OCI-LY3 (cell line): ENCODE measurements at regions not wholly inside any gene's neighbourhood (a gene's known extent, or its start where the extent isn't known, plus 50 kb on each side); places are given as distances from the start of the nearest gene placed in this dataset.

ENCODE experiments used
- CTCF ChIP-seq: fragments of 200-600, 300-600 bp; sonication (generic); IDR thresholded peaks from 2 replicates; pipeline ENCODE4 v1.5.1; 2014; ENCODE audit warnings: antibody characterized with exemption, low read length, low read depth
- EZH2phosphoT487 ChIP-seq: fragments of 200-600 bp; shearing (Covaris generic); IDR thresholded peaks from 2 replicates; pipeline ENCODE4 v1.6.1; 2018; ENCODE audit warnings: antibody characterized with exemption, mixed run types, low read depth

GRCh38 chr6:21437581-21437980, 156.0 kb upstream of the SOX4 start:
- TF ChIP-seq CTCF (no peak), EZH2phosphoT487 (no peak)
